Breast epithelium (tissue), 3 donors: ENCODE measurements at regions not wholly inside any gene's neighbourhood (a gene's known extent, or its start where the extent isn't known, plus 50 kb on each side); places are given as distances from the start of the nearest gene placed in this dataset.

Experiments used
- CTCF ChIP-seq, 3 donors: fragments of 450-650 bp; IDR thresholded peaks; one replicate each; pipeline ENCODE4 v1.5.1; 2016 to 2017; ENCODE audit warnings: antibody characterized with exemption in 3 of 3, mild to moderate bottlenecking in 3 of 3, moderate library complexity in 3 of 3
- POLR2A ChIP-seq: fragments of 450-650 bp; IDR thresholded peaks from one replicate; pipeline ENCODE4 v1.6.1; 2016; ENCODE audit warnings: antibody characterized with exemption, mild to moderate bottlenecking, moderate library complexity

DNA sequence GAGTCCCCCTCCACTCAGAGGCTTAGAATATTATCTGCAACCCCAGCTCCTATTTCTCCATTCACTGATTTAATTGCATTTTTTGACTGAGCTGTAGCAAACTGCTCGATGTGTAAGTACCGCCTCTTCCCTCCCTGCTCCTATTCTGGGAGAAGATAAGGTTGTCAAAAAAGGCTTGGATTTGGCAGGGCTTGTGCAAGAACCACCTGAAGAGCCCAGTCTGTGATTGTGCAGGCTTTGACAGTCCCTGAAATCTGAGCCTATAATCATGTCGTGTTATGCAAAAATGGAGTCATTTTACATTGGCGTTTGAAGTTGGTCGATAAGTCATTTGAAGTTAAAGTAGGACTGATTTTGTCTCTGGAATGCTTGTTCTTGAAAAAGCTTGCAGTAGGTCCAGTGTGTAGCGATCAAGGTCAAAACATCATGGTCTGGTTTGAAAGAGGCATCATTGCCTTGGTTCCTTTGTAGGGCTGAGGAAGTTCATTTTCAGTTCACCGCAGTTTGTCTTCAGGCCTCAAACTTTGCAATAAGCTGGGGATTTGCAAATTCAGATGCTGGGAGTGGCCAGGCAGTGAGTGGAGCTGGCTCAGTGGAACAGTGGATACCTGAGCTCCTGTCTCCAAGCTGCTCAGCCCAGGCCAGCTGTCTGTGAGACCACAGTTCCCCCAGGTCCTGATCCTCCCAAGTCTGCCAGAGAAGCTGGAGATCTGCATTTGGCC lies 68.8 kb downstream of the KATNIP start:
- TF ChIP-seq POLR2A (no peak), CTCF (IDR thresholded peaks at IDR 0.05) (no peak)
